Activated T-cell treated with anti-CD3 and anti-CD28 coated beads for 4 hours (primary cell): ENCODE measurements at regions not wholly inside any gene's neighbourhood (a gene's known extent, or its start where the extent isn't known, plus 50 kb on each side); places are given as distances from the start of the nearest gene placed in this dataset.

Source experiments
- DNase-seq: peaks from one replicate; pipeline ENCODE4 v3.0.0-alpha.2; 2020

GRCh38 chr12:32047357-32048212 is 59.1 kb upstream of the BICD1 start:
- DNase-seq = no peak

GRCh38 chr12:32048791-32049190 is 57.9 kb upstream of the BICD1 start:
- DNase-seq = no peak

- no peak for DNase-seq
Measured at GRCh38 chr12:32049956-32050355, 56.7 kb upstream of the BICD1 start.

- DNase-seq = no peak
Measured at GRCh38 chr12:32051511-32052211, 55.0 kb upstream of the BICD1 start.

GRCh38 chr12:32052212-32052713 is 54.4 kb upstream of the BICD1 start:
- DNase-seq = no peak

- DNase-seq = no peak
Measured at GRCh38 chr12:32053881-32054624, 52.6 kb upstream of the BICD1 start.
